Esophagus squamous epithelium (tissue), 4 donors: ENCODE measurements at regions not wholly inside any gene's neighbourhood (a gene's known extent, or its start where the extent isn't known, plus 50 kb on each side); places are given as distances from the start of the nearest gene placed in this dataset.

Experiments
- POLR2A ChIP-seq, 4 donors: fragments of 450-650 bp; IDR thresholded peaks; one replicate each; pipeline ENCODE4 v1.6.1; 2017; ENCODE audit warnings: antibody characterized with exemption in 4 of 4, mild to moderate bottlenecking in 4 of 4, moderate library complexity in 3 of 4
- TF ChIP-seq, protein P1 (sequence below), 6 experiments: fragments of 450-650 bp in 4 of 6; fragments of 200-600 bp in 2 of 6; sonication (generic) in 2 of 6; IDR thresholded peaks; one replicate each; pipeline ENCODE4 v1.5.1; 2016 to 2019; ENCODE audit warnings: antibody characterized with exemption in 6 of 6, mild to moderate bottlenecking in 4 of 6, moderate library complexity in 4 of 6

DNA sequence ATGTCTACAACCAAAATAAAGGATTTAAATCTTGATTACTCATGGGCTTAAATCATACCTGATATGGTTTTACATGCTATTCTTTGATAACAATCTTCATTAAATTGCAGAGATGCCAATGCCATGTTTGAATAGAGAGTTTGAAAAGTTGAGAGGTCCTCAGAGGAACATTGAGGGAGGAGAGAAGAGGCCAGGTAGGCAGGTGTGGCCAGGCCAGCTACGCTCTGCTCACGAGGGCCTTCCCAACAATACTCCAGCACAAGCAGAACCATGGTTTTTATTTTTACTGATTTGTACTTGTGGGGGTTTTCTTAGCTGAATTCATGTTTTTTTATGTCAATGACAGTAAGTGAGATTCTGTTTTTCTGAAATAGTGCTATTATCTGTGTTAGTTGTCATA, 158.1 kb upstream of the RFC3 start:
- TF ChIP-seq, protein P1, sequence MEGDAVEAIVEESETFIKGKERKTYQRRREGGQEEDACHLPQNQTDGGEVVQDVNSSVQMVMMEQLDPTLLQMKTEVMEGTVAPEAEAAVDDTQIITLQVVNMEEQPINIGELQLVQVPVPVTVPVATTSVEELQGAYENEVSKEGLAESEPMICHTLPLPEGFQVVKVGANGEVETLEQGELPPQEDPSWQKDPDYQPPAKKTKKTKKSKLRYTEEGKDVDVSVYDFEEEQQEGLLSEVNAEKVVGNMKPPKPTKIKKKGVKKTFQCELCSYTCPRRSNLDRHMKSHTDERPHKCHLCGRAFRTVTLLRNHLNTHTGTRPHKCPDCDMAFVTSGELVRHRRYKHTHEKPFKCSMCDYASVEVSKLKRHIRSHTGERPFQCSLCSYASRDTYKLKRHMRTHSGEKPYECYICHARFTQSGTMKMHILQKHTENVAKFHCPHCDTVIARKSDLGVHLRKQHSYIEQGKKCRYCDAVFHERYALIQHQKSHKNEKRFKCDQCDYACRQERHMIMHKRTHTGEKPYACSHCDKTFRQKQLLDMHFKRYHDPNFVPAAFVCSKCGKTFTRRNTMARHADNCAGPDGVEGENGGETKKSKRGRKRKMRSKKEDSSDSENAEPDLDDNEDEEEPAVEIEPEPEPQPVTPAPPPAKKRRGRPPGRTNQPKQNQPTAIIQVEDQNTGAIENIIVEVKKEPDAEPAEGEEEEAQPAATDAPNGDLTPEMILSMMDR (IDR thresholded peaks at IDR 0.05) = no peak
- no peak for TF ChIP-seq POLR2A (IDR thresholded peaks at IDR 0.05)
